A673 (cell line): ENCODE measurements at regions not wholly inside any gene's neighbourhood (a gene's known extent, or its start where the extent isn't known, plus 50 kb on each side); places are given as distances from the start of the nearest gene placed in this dataset.

Experiments
- BruUV-seq: library from RNA; stranded (reverse); fragments of 400-500 nt; replicated peaks from 2 replicates; lab custom pipeline; 2021; lab: Mats Ljungman, UMichigan
- CTCF ChIA-PET: fragments of 300-600 bp; sonication (Branson Sonifier 250); formaldehyde crosslinking; loops from one replicate; lab custom pipeline; 2022; ENCODE audit warnings: antibody characterized with exemption; lab: Charles Lee
- POLR2A ChIA-PET: fragments of 300-600 bp; sonication (Branson Sonifier 250); formaldehyde crosslinking; loops from one replicate; lab custom pipeline; 2022; ENCODE audit warnings: antibody characterized with exemption; ENCODE audit not compliant: low non-redundant PET; lab: Charles Lee
- DNase-seq: peaks from one replicate; pipeline ENCODE4 v3.0.0-alpha.2; 2015; ENCODE audit warnings: low spot score
- H3K27ac ChIP-seq: fragments of 200-600 bp; sonication (generic); 2 replicates; pipeline ENCODE4 v1.5.1; 2016; ENCODE audit warnings: mixed run types, low read depth, mild to moderate bottlenecking, mixed read lengths, antibody characterized with exemption, low read length; ENCODE audit not compliant: poor library complexity, severe bottlenecking
- H3K27me3 ChIP-seq: fragments of 200-600 bp; sonication (generic); replicated peaks from 2 replicates; pipeline ENCODE4 v1.6.1; 2017; ENCODE audit warnings: mixed run types, low read depth, mild to moderate bottlenecking, mixed read lengths, antibody characterized with exemption, low read length; ENCODE audit not compliant: insufficient read depth, poor library complexity
- H3K36me3 ChIP-seq: fragments of 200-600 bp; sonication (generic); 2 replicates; pipeline ENCODE4 v1.6.1; 2016; ENCODE audit warnings: mixed run types, mild to moderate bottlenecking, mixed read lengths, antibody characterized with exemption, low read length; ENCODE audit not compliant: insufficient read depth, poor library complexity, severe bottlenecking
- H3K4me1 ChIP-seq: fragments of 200-600 bp; sonication (generic); 2 replicates; pipeline ENCODE4 v1.6.1; 2017; ENCODE audit warnings: mixed run types, mild to moderate bottlenecking, mixed read lengths, antibody characterized with exemption, low read length; ENCODE audit not compliant: insufficient read depth, poor library complexity, severe bottlenecking
- H3K4me3 ChIP-seq: fragments of 200-600 bp; sonication (generic); 2 replicates; pipeline ENCODE4 v1.5.1; 2016; ENCODE audit warnings: low read depth, mixed run types, mild to moderate bottlenecking, mixed read lengths, low read length; ENCODE audit not compliant: poor library complexity, severe bottlenecking
- H3K9me3 ChIP-seq: fragments of 200-600 bp; sonication (generic); 2 replicates; pipeline ENCODE4 v1.6.1; 2016; ENCODE audit warnings: mixed run types, low read depth, mild to moderate bottlenecking, mixed read lengths, antibody characterized with exemption, low read length; ENCODE audit not compliant: poor library complexity, severe bottlenecking
- CTCF ChIP-seq: fragments of 300-800, 200-600 bp; sonication (generic); conservative IDR thresholded peaks from 2 replicates; pipeline ENCODE4 v1.5.1; 2017; ENCODE audit warnings: low read depth, mild to moderate bottlenecking, antibody characterized with exemption, low read length, moderate library complexity, mixed read lengths
- EZH2 ChIP-seq: fragments of 200-600 bp; sonication (generic); IDR thresholded peaks from 2 replicates; pipeline ENCODE4 v1.6.1; 2017; ENCODE audit warnings: borderline replicate concordance, low read depth, mild to moderate bottlenecking, mixed read lengths, antibody characterized with exemption, low read length; ENCODE audit not compliant: poor library complexity, severe bottlenecking
- intact Hi-C: fragments of 100-400 bp; cut with micrococcal nuclease; formaldehyde crosslinking; loops from one replicate; pipeline ENCODE4 v1.10.0; 2022; ENCODE audit not compliant: unreplicated experiment

GRCh38 chr22:44442186-44442815 is 55.7 kb downstream of the RTL6 start:
- Histone ChIP-seq H3K36me3 (no peaks in the 10 kb centered on the region), H3K27me3 (no peaks in the 10 kb centered on the region), H3K4me1 (peaks cover under 1% of the 10 kb centered on the region), H3K4me3 (no peak overlapping the region), H3K27ac (no peak overlapping the region), H3K9me3 (no peaks in the 10 kb centered on the region)
- DNase-seq = no peak
- POLR2A ChIA-PET = no interaction called here
- TF ChIP-seq EZH2 (no peak), CTCF (no peak)
- CTCF ChIA-PET = no interaction called here
- no TSS peak for BruUV-seq
- intact Hi-C loops = no loop called here

- TF ChIP-seq CTCF (no peak), EZH2 (no peak)
- Histone ChIP-seq H3K27me3 (no peaks in the 10 kb centered on the region), H3K4me1 (peaks cover 7% of the 10 kb centered on the region), H3K27ac (no peak overlapping the region), H3K4me3 (no peak overlapping the region), H3K36me3 (no peaks in the 10 kb centered on the region), H3K9me3 (no peaks in the 10 kb centered on the region)
- ChIA-PET CTCF (no interaction called here), POLR2A (no interaction called here)
- intact Hi-C loops = no loop called here
- no peak for DNase-seq
- no TSS peak for BruUV-seq
These were observed 56.4 kb downstream of the RTL6 start for GRCh38 chr22:44441401-44442185.

GRCh38 chr22:44440224-44441160 is 57.5 kb downstream of the RTL6 start:
- DNase-seq = no peak
- Histone ChIP-seq H3K9me3 (no peaks in the 10 kb centered on the region), H3K4me3 (no peak overlapping the region), H3K36me3 (no peaks in the 10 kb centered on the region), H3K27me3 (no peaks in the 10 kb centered on the region), H3K4me1 (peaks cover 7% of the 10 kb centered on the region), H3K27ac (no peak overlapping the region)
- BruUV-seq = no TSS peak
- intact Hi-C loops = no loop called here
- ChIA-PET POLR2A (no interaction called here), CTCF (no interaction called here)
- TF ChIP-seq EZH2 (no peak), CTCF (no peak)
